Left ventricle myocardium superior (tissue), 1 donor: ENCODE measurements at regions not wholly inside any gene's neighbourhood (a gene's known extent, or its start where the extent isn't known, plus 50 kb on each side); places are given as distances from the start of the nearest gene placed in this dataset.

Source experiments
- ATAC-seq: fragments of 200-7000 bp; cut with Tn5 transposase; one replicate; pipeline ENCODE4 v1.9.1; 2020; ENCODE audit warnings: mild to moderate bottlenecking, moderate library complexity
- DNase-seq: peaks from one replicate; pipeline ENCODE4 v3.0.0-alpha.2; 2020
- intact Hi-C: fragments of 100-400 bp; cut with micrococcal nuclease; formaldehyde crosslinking; loops from one replicate; pipeline ENCODE4 v1.11.0; 2022
- donor health status: DM: no; HTN: yes; CAD: no; lungs with severe emphysema.

DNA sequence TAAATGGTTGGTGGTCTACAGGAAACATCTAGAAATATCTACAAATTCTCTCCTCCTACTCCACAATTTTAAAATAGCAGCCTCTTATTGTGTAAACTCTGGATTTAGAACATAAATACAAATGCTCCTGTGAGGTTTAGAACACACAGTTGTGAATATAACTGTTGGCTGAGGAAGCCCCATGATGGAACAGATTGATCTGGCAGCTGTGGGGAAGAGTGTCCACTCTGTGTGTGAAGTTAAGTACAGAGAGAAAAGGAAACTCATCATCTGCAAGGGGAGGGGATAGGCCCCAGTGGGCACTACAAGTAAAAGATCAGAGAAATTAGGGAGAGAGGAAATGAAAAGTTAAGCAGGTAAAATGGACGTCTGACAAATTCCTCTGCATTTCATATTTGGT is 422.7 kb upstream of the FSHR start:
- ATAC-seq (no peak), DNase-seq (no peak)
- intact Hi-C loops = no loop called here

DNA sequence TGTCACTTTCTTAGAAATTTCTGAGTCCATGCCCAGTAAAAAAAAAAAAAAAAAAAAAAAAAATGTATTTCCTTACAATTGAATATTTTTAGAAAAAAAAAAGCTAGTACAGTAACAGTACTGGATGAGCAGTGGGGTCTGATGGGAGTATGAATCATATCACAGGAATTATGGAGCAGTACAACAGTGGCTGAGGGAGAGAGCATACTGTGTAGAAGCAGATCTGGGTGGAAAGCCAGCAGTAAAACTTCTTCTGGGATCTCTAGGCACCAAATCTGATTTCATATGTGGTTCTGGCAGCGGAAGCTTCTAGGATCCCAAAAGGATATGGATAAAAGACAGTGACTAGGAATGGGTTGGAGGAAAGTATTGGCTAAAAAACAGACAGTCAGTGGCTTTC is 414.9 kb upstream of the FSHR start:
- DNase-seq = no peak
- intact Hi-C loops = no loop called here
- ATAC-seq = no peak

DNA sequence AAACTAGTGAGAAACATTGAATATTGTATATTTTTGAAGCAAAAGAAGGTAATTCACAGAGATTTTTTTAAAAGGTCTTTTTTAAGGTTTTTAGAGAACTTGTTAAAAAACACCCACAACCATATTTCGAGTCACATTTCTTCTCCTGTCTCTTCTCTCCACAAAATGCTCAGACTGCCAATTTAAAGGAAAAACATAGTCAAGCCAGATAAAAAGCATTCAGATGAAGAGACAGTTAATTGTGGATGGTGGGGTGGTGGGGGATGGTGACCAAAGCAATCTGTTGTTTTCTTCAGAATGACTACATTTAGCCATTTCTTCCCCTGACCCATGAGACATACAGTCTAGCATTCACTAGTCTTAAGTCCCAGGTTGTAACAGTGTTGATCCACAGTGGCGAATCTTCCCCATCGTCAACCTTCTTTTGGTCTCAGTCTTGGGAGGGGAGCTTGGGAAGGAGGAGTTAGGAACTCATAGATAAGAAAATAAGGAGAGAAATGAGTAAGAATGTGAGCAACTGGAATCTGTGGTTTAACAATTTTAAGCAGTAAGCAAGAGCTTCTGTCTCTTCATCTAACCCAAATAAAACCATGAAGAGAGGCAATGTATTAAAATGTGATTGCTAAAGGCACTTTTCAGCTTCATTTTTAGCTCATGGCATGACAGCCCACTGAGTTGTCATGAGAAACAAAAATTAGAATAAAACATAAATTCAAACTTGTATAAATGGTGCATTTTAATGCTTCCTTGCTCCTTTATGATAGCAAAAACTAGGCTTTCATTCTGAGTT is 413.7 kb upstream of the FSHR start:
- intact Hi-C loops = no loop called here
- DNase-seq = no peak
- no peak for ATAC-seq

DNA sequence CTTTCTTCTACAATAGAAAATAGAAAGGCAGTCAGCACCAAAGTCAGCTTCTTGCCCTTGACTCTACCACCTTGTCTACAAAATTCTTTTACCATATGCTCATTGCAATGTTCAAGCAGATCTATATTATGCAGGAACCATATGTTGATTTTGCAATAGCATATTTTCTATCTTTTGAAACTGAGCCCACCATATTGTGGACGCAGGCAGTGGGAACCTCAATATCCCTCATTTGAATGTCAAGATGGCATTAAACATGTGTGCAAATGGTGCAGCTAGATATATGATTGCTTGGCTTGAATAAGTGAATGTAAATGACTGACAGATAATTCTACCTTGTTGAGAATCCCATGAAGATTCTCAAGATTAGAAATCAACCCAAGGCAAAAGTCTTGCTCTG is 412.7 kb upstream of the FSHR start:
- no peak for DNase-seq
- no peak for ATAC-seq
- intact Hi-C loops = no loop called here

DNA sequence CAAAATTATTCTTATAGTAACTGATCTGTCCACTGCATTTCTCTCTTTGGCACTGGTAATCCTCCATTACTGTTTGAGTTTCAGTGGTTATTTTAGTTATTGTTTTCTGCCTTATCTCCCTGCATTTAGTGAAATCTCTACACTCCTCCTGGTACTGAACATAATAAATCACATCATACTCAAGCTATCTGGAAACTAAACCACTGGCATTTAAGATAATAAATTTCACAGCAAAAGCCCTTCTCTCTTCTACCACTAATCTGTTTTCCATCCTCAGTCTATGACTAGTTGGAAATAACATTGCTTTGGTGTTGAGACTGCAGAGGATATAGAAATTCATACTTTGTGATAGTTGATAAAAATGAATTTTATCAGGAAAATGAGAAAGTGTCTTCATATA is 399.3 kb upstream of the FSHR start:
- ATAC-seq (no peak), DNase-seq (no peak)
- intact Hi-C loops = no loop called here

DNA sequence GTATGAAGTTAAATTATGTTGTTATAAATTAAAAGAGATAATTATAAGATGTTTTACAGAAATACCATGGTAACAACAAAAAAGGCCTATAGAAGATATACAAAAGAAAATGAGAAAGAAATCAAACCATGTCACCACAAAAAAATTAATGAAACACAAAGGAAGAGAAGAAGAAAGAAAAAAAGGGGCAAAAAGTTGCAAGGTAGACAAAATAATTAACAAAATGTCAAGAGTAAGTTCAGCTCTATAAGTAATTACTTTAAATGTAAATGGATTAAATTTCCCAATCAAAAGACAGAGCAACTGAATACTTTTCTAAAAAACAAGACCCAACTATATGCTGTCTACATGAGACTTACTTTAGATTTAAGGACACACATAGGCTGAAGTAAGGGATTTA is 378.4 kb upstream of the FSHR start:
- DNase-seq (no peak), ATAC-seq (no peak)
- intact Hi-C loops = no loop called here

DNA sequence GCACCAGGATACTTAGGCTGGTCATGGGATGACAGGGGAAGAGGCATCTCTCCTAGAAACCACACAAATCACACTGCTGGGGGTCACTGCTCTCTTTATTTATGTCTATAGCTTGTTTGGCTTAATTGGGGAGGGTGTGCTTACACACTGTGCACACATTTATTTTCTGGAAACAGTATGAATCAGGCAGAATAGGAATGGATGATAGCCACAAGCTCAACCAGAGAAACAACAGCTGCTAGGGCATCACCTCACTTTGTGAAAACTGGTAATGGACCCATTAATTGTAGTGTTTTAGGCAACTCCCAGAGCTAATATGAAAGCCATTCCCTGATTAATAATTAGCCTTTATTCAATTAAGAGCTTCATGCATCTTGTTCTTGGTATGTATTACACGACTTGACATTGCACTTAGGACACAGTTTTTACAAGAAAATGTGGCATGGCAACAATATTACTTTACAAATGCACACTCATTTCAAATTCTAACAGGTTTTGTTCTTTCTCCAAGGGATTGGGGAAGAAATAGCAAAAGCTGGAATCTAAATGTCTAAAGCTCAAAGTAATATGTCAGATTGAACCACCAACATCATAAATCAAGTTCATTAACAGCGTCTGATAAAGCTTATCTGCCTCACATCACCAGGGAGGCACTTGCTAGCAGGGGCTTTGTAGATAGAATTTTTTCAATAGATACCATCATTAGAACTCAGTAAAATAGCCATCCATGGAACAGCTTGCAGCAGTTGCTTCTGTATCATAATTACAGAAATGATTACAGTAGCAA is 361.9 kb upstream of the FSHR start:
- DNase-seq (no peak), ATAC-seq (no peak)
- intact Hi-C loops = no loop called here

DNA sequence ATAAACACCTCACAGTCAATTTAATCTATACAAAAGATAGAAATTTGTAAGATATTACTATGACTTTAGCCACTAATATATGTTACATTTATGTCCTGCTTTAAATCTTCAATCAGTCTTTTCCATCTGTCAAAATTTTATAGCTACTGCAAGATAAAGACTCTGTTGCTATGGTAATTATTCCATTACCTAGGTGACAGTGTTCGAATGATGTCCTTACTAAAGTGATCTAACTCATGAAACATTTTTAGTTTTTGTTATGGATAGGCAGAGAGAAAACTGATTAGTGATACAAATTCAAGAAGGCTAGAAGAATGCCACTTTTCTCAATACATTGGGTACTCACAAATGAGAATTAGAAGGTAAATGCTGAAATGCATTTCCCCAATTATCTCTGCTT is 359.9 kb upstream of the FSHR start:
- DNase-seq (no peak), ATAC-seq (no peak)
- intact Hi-C loops = no loop called here

DNA sequence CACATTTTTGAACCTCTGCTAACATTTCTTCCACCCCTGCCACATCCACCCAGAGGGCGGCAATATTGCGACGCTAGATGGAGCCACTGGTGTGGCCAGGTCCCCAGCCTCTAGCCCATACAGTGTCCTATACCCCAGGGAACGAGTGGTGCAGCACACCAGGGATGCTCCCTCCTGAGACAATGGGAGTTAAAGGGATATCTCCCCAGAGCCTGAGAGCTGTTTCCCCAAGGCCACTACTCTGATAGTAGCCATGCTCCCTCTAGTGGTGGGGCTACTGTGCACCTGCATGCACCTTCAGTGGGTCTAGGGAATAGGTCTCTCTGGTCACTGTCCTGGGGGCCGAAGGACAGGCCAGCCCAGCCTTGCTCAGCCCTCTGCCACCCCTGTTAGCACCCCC is 336.4 kb upstream of the FSHR start:
- no peak for ATAC-seq
- DNase-seq = no peak
- intact Hi-C loops = no loop called here

DNA sequence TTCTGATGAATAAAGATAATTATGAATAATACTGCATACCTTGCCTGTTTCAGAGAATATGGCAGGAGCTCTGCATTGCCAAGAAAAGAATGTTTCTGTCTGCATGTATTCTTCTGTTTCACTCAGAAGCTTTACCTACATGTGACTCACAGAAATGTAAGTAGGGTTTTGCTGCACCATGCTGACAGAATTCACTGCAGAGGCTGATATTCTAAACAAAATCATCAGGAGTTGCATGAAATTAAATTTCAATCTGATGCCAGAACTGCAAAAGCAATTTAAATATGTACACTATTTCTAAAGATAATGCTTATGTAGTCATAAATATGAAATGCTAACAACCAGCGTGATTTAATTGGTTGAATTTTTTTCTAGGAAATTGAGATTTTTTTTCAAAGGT is 332.8 kb upstream of the FSHR start:
- ATAC-seq (no peak), DNase-seq (no peak)
- intact Hi-C loops = no loop called here

DNA sequence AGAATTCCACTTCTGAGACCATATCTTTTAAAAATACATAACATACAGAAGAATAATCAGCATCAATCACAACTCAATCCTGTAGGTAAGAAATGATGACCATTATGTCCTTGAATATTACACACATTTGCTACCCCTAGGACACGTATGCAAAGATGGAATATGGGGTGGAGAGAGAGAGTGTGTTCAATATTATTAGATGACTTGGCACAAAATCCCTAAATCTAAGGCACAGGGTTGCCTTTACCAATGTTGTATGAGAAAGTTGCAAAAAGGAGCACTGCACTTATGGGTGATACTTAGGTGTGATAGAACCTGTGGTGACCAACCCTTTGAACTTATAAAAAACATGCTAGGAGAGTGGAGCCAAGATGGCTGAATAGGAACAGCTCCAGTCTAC is 326.2 kb upstream of the FSHR start:
- ATAC-seq (no peak), DNase-seq (no peak)
- intact Hi-C loops = no loop called here

DNA sequence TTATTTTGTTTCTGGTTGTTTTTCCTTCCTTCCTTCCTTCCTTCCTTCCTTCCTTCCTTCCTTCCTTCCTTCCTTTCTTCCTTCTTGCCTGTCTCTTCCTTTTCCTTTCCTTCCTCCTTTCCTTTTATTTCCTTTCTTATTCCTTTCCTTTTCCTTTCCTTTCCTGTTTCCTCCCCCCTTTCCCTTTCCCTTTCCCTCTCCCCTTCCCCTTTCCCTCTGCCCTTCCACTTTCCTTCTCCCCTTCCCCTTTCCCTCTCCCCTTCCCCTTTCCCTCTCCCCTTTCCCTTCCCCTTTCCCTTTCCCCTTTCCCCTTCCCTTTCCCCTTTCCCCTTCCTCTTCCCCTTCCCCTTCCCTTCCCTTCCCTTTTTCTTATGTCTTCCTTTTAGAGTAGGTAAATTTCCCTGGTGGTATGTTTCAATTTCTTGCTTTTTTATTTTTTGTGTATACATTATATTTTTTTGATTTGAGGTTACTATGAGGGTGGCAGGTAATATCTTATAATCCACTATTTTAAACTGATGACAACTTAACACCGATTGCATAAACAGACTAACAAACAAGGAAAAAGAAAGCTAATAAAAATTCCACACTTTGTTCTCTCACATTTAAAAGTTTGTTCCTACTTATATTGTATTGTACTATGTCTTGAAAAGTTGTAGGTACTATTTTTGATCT is 311.0 kb upstream of the FSHR start:
- ATAC-seq (no peak), DNase-seq (no peak)
- intact Hi-C loops = no loop called here

DNA sequence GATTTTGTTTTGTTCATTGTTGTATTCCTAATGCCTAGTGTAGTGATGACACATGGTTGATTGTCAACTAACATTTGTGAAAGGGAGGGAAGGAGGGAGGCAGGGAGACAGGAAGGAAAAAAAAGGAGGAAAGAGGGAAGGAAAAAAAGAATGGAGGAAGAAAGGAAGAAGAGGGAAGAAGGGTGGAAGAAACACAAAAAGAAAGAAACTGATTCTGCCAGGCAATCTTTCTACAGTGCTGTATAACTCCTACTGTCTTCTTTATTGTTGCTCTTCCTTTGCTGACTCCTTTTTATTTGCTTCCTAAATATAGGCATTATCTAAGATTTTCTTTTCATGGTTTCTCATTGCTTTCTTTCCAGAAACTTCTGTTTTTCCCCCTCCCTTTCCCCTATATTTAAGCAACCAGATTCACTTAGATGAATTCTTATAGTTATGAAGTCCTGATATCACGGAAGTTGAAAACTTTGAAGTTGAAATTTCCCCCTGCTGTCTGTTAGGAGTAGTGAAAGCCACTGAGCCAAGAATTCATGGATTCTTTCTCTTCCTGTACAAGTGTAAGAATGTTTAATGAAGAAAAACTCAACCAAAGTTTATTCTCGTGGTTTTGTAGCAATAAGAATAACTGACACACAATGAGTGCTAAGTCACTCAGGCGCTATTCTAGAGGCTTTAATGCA is 305.1 kb upstream of the FSHR start:
- intact Hi-C loops = no loop called here
- ATAC-seq = no peak
- DNase-seq = no peak

DNA sequence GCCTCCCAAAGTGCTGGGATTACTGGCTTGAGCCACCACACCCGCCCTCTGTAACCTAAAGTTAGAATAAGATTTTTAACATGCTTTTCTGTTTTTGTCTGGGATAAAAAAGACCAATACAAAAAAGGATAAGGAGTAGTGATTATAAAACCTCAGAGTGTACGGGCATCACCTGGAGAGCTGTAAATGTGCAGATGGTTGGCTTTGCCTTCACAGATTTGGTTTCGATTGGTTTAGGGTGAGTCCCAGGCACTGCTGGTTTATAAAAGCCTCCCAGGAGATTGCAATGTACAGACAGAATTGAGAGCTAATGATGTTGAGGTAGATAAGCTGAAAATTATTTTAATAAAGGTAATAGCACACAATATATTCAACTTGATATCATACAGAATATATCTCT is 289.7 kb upstream of the FSHR start:
- DNase-seq (no peak), ATAC-seq (no peak)
- intact Hi-C loops = no loop called here

DNA sequence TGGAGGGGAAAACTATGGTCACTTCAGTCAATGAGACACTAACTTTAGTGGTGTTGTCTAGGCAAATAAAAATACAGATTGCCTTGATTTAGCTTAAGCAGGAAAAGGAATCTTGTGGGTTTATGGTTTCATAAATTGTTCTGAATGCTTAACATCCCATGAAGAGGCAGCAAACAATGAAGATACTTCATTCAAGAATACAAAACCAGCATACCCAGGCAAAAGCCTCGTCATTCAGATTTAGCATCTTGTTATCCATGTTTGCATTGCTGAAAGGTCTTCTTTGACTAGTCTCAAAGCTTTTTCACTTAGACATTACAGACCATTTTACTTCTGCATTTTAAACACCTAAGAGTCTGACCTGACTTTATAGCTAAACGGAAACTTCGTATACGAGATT is 272.7 kb upstream of the FSHR start:
- intact Hi-C loops = no loop called here
- no peak for ATAC-seq

DNA sequence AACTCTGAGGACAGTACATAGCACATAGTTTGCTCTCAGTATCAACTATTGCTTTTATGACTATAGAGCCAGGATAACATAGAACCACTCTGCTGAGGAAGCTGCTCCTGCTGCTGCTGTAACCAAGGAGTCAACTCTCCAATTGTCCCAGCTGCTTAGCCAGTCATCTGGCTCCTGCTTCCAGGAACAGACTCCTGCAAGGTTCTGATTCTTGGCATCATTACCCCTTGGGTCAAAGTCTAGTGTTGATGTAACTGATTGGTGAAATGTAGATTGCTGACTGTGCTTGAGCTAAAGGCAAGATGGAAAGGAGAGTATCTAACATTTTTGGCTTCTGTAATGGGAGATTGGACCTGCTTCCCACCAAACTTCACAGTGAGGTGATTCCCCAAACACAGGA is 261.9 kb upstream of the FSHR start:
- DNase-seq (no peak), ATAC-seq (no peak)
- intact Hi-C loops = no loop called here

More for the DNA sequence above, 272.7 kb upstream of the FSHR start:
- no peak for DNase-seq

DNA sequence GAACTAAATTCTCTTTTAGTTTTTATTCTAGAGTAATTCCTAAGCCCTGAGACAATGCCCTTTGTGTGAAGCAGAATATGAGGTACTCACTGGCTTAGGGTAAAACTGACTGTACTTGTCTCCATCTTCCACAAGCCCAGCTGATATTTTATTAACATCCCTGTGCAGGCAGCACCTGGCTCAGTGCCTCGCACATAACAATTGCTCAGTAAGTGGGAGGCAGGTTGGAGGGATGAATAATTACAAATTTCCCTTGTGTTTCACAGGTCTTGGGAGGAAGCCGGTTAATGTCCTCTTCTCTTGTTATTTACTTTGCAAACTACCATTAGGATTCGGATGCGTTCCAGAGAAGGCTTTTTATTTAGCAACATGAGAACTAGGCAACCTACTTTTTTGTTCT is 249.8 kb upstream of the FSHR start:
- intact Hi-C loops = no loop called here
- no peak for ATAC-seq
- DNase-seq = no peak

DNA sequence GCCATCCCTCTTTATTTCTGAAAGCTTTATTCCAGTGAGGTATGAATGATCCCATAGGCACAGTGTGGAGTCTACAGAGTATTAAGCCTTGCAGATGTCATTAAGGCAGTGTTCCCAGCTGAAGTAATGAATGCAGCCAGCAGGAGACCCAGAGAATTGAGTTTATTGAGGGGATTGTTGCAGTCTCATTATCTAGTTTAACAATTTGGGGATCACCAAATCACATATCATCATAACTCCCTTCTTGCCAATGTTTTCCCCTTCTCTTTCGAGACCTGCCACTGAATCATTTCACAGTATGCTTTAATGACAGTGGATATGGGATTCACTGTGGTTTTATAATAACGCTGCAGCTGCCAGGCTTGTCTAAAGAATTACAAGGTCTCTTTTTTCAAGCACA is 249.3 kb upstream of the FSHR start:
- ATAC-seq (no peak), DNase-seq (no peak)
- intact Hi-C loops = no loop called here

DNA sequence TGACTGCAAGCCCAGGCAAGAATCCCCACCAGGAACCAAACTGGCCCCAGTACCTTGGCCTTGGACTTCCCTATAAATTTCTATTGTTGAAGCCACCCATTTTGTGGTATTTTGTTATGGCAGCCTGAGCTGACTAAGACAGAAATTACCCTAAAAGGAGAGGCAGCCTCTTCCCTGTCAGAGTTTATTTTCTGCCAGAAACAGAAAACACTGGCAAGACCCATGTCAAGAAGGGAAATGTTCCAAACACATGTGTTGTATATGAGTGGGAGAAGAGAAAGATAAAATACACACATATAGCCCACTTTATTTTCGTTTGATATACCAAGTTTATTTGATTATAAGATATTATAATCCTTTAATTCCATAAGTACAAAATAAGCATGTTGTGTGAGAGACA is 225.1 kb upstream of the FSHR start:
- DNase-seq (no peak), ATAC-seq (no peak)
- intact Hi-C loops = no loop called here

DNA sequence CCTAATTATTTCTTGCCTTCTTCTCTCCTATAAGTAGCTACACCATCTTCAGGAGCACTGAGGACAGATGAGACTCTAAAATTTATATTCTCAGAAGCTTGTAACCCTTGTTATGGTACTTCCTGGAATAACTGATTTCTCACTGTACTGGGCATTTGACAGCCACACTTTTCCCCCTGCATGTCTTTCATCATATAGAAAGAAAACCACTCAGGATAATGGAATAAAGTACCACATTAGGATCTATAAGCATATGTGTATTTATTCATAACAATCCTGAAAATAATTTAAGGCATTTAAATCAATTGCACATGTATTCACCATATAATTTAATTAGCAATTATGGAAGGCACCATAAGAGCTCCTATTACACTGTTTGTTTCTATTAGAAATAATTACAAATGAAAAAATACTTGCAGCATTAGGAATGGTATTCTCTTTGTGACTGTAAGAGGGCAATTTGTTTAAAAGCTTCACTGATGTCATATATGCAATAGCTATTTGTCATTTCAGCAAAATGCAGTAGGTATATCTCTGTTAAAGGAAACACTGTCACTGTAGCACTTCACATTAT is 216.9 kb upstream of the FSHR start:
- intact Hi-C loops = no loop called here
- ATAC-seq = no peak

More for the DNA sequence above, 216.9 kb upstream of the FSHR start:
- DNase-seq = no peak
